ENCODE measurements at regions not wholly inside any gene's neighbourhood (a gene's known extent, or its start where the extent isn't known, plus 50 kb on each side); places are given as distances from the start of the nearest gene placed in this dataset.

GRCh38 chr3:137330246-137330645, 372.5 kb downstream of the IL20RB start:
- no peak for TF ChIP-seq CTCF (IDR thresholded peaks at IDR 0.05; ENCODE audit: low read length)
- no peak for TF ChIP-seq EZH2 (IDR thresholded peaks at IDR 0.05; ENCODE audit: borderline replicate concordance, low read length)

Data from OCI-LY1 (cell line).